HUES64 (cell line): ENCODE measurements at regions not wholly inside any gene's neighbourhood (a gene's known extent, or its start where the extent isn't known, plus 50 kb on each side); places are given as distances from the start of the nearest gene placed in this dataset.
"Not testable (repeated sequence)": the region's sequence is repeated elsewhere in the genome, so short reads cannot be mapped to it uniquely, and the experiment has no call there.

Source experiments
- H3K27ac ChIP-seq: 2 replicates; pipeline ENCODE4 v1.7.0; 2013; ENCODE audit warnings: low read depth, low read length, inconsistent platforms
- H3K27me3 ChIP-seq: 2 replicates; pipeline ENCODE4 v1.6.1; 2013; ENCODE audit warnings: mild to moderate bottlenecking, low read length; ENCODE audit not compliant: insufficient read depth
- H3K36me3 ChIP-seq: 2 replicates; pipeline ENCODE4 v1.6.1; 2013; ENCODE audit warnings: mild to moderate bottlenecking, low read length; ENCODE audit not compliant: insufficient read depth
- H3K4me1 ChIP-seq: 2 replicates; pipeline ENCODE4 v1.6.1; 2013; ENCODE audit warnings: mild to moderate bottlenecking, low read length, moderate library complexity; ENCODE audit not compliant: insufficient read depth
- H3K4me3 ChIP-seq: 2 replicates; pipeline ENCODE4 v1.5.1; 2013; ENCODE audit warnings: mild to moderate bottlenecking, low read length, moderate library complexity
- H3K9ac ChIP-seq: 2 replicates; pipeline ENCODE4 v1.6.1; 2013; ENCODE audit warnings: mild to moderate bottlenecking, low read depth, low read length
- H3K9me3 ChIP-seq: 2 replicates; pipeline ENCODE4 v1.6.1; 2013; ENCODE audit warnings: low read depth, low read length; ENCODE audit not compliant: insufficient read depth
- WGBS: fragments of 150-250, 120-280 bp; methylation state at CpG from one replicate; pipeline ENCODE4 v1.1.7; 2013; ENCODE audit warnings: missing lambda C conversion rate; 5-methylcytosine and 5-hydroxymethylcytosine counted together

GRCh38 chr5:116773926-116774325 lies 199.3 kb upstream of the SEMA6A start:
- Histone ChIP-seq H3K36me3 (no peaks in the 10 kb centered on the region), H3K4me1 (peaks cover 73% of the 10 kb centered on the region), H3K9ac (peak overlapping the region; percentile 51; the same call in 1 of the 2 replicates), H3K9me3 (no peaks in the 10 kb centered on the region), H3K27me3 (no peaks in the 10 kb centered on the region; the same call in 1 of the 2 replicates), H3K27ac (peak overlapping the region; percentile 72), H3K4me3 (no peak overlapping the region)
- 6% methylated on average over 5 of the region's 5 CpGs for WGBS

- 58% methylated on average over 3 of the region's 3 CpGs for WGBS
- Histone ChIP-seq H3K9me3 (no peaks in the 10 kb centered on the region), H3K27ac (peak overlapping the region; percentile 72), H3K9ac (peak overlapping the region; percentile 51; the same call in 1 of the 2 replicates), H3K27me3 (no peaks in the 10 kb centered on the region; the same call in 1 of the 2 replicates), H3K4me3 (no peak overlapping the region), H3K36me3 (no peaks in the 10 kb centered on the region), H3K4me1 (peaks cover 62% of the 10 kb centered on the region)
Measured at GRCh38 chr5:116772806-116773205, 198.2 kb upstream of the SEMA6A start.

DNA sequence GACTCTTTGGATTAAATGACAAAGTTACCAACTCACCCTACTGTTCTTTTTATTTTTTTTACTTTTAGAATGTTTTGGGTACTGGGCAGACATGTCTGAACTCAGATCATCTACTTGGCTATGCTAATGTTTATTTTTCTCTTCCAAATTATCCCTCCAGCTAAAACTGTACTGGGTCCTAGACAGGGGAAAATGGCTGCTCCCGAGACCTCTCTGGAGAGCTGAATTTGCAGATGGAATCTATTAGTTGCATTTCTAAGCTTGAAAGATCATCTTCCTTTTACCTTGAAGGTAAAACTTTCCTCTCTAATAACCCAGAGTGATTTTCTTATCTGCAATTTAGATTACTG lies 197.5 kb upstream of the SEMA6A start:
- WGBS, result 88% methylated on average over 1 of the region's 1 CpG
- no peak overlapping the region for H3K4me3 ChIP-seq
- no peaks in the 10 kb centered on the region; the same call in 1 of the 2 replicates for H3K27me3 ChIP-seq
- peaks cover 58% of the 10 kb centered on the region for H3K4me1 ChIP-seq
- no peak overlapping the region; the same call in 1 of the 2 replicates for H3K27ac ChIP-seq
- no peaks in the 10 kb centered on the region for H3K36me3 ChIP-seq
- peak overlapping the region; percentile 51; the same call in 1 of the 2 replicates for H3K9ac ChIP-seq
- H3K9me3 ChIP-seq, result no peaks in the 10 kb centered on the region

DNA sequence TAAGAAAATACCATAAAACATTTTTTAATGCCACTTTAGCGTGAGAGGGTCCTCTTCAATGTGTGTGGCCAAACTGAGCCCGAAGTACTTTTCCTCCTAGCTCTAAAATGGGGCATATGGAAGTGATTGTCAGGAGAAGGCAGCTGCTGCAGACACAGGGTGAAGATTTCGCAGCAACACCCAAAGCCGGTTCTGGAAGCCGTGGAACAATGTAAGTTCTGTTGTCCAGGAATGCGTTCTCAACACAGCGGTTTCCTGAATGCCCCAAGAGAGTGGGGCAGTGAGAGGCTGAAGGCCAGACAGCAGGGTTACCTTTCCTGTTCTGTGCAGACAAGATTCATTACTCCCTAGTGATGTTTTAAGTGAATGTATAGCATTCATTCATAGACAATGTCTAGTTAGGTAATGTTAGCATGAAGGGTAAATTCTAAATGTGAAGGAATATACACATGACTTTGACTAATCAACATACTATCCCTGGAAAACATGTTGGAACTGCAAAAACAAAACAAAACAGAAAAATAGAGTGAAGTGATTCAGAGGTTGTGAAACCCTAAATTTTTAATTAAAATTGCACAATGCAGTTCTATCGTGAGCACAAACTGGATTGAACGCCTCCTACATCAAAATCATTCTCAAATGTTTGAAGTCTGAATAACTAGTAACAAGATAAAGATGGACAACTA lies 197.0 kb upstream of the SEMA6A start:
- H3K4me1 ChIP-seq, result peaks cover 53% of the 10 kb centered on the region
- H3K27ac ChIP-seq, result peak overlapping the region; percentile 20
- no peak overlapping the region for H3K4me3 ChIP-seq
- 78% methylated on average over 9 of the region's 9 CpGs for WGBS
- no peaks in the 10 kb centered on the region; the same call in 1 of the 2 replicates for H3K27me3 ChIP-seq
- no peaks in the 10 kb centered on the region for H3K36me3 ChIP-seq
- H3K9ac ChIP-seq, result no peak overlapping the region
- H3K9me3 ChIP-seq, result no peaks in the 10 kb centered on the region

DNA sequence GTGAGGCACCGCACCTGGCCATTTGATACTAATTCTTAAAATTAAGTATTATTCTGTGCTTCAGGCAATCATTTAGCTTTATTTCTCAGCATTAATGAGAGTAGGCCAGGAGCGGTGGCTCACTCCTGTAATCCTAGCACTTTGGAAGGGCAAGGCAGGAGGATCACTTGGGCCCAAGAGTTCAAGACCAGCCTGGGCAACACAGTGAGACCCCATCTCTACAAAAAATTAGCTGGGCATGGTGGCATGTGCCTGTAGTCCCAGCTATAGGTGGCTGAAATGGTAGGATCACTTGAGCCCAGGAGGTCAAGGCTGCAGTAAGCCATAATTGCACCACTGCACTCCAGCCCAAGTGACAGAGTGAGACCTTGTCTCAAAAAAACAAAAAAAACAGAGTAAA lies 195.3 kb upstream of the SEMA6A start:
- not testable (repeated sequence) for H3K9me3 ChIP-seq, H3K27ac ChIP-seq, H3K4me3 ChIP-seq, H3K9ac ChIP-seq, H3K27me3 ChIP-seq, H3K36me3 ChIP-seq
- H3K4me1 ChIP-seq, result peaks cover 44% of the 10 kb centered on the region
- WGBS, result 100% methylated on average over 1 of the region's 2 CpGs

GRCh38 chr5:116769470-116769869 lies 194.8 kb upstream of the SEMA6A start:
- H3K9me3 ChIP-seq, result no peaks in the 10 kb centered on the region
- no peak overlapping the region for H3K27ac ChIP-seq
- no peaks in the 10 kb centered on the region for H3K36me3 ChIP-seq
- no peak overlapping the region for H3K4me3 ChIP-seq
- no peak overlapping the region for H3K9ac ChIP-seq
- H3K4me1 ChIP-seq, result peaks cover 39% of the 10 kb centered on the region
- WGBS, result 94% methylated on average over 7 of the region's 7 CpGs
- no peaks in the 10 kb centered on the region; the same call in 1 of the 2 replicates for H3K27me3 ChIP-seq

GRCh38 chr5:116766470-116766947 lies 191.9 kb upstream of the SEMA6A start:
- H3K9ac ChIP-seq, result no peak overlapping the region
- H3K4me3 ChIP-seq, result no peak overlapping the region
- 76% methylated on average over 5 of the region's 6 CpGs for WGBS
- H3K27ac ChIP-seq, result no peak overlapping the region
- no peaks in the 10 kb centered on the region for H3K36me3 ChIP-seq
- no peaks in the 10 kb centered on the region for H3K27me3 ChIP-seq
- H3K4me1 ChIP-seq, result peaks cover 16% of the 10 kb centered on the region
- no peaks in the 10 kb centered on the region for H3K9me3 ChIP-seq

DNA sequence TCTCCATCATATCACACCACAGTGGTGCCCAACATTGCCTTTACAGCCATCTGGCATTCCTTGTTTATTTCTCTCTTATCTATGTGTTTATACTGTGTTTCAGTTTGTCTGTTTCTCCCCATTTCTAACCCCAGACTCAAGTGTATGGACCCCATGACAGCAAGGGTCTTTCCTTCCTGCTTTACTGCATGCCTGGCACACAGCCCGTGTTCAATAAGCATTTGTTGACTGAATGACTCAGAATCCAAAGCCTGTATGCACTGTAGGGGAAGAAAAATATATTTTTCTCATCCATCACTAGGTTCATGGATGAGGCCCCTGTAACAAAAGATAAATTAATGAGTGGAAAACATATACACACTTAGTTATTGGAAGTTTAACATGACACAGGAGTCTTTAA lies 190.8 kb upstream of the SEMA6A start:
- no peaks in the 10 kb centered on the region for H3K9me3 ChIP-seq
- no peak overlapping the region for H3K9ac ChIP-seq
- H3K36me3 ChIP-seq, result no peaks in the 10 kb centered on the region
- WGBS, result 88% methylated on average over 1 of the region's 1 CpG
- H3K27me3 ChIP-seq, result no peaks in the 10 kb centered on the region
- peaks cover 16% of the 10 kb centered on the region for H3K4me1 ChIP-seq
- H3K4me3 ChIP-seq, result no peak overlapping the region
- no peak overlapping the region for H3K27ac ChIP-seq

DNA sequence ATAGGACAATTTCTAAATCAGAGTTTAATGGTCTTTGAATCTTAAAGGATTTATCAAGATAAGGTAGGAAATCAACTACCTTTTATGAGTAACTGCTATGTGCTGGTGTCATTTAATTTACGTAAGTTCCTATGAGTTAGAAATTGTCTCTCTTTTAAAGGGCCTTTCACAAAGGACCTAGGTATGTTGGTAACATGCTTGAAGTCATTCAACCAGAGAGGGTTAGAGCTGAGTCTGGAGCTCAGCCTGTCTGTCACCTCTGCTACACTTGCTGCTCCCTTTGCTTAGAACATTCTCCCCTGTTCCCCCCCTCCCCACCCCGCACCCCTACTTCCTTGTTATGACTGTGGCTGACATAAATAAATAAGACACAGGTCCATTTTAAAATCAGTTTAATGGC lies 190.3 kb upstream of the SEMA6A start:
- H3K9ac ChIP-seq, result no peak overlapping the region
- WGBS, result 97% methylated on average over 2 of the region's 2 CpGs

DNA sequence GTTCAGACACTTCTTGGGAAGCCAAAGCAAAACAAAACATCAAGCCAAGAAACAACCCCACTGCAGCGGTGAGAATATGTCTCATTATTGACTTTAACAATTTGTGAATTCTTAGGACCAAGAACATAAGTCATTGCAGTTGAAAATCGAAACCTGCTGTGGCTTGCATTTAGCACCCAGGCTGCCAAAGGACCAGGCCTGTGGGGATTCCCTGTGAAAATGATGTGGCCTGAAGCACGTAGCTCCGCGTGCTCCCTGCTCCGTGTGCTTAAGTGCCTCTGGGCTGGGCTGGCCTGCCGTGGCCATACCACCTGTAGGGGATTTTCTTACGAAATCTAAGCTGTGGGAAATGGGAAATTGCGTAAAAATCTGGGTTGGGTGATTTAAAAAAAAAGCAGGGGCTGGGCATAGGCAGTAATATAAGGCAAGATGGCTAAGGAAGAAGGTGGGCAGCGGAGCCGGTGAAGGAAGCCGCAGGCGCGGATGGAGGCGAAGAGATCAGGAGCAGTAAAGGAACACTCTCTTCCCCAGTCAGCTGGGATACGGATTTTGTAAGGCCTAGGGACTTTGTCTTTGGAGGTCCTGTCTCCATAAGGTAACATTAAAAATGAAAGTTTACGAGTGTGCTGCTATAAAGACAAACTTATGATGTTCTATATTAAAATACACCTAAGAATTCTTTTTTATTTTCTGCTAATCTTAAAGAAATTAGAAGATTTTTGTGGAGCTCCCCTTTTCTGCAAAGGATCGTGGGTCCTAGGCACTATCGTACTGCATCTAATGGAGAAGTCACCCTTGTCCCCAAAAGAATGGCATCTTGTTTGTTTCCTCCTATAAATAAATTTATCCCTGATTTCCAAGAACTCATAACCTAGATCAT lies 189.6 kb upstream of the SEMA6A start:
- no peak overlapping the region for H3K27ac ChIP-seq
- H3K4me3 ChIP-seq, result no peak overlapping the region
- no peak overlapping the region for H3K9ac ChIP-seq
- H3K9me3 ChIP-seq, result no peaks in the 10 kb centered on the region
- no peaks in the 10 kb centered on the region for H3K36me3 ChIP-seq
- H3K4me1 ChIP-seq, result peaks cover 22% of the 10 kb centered on the region
- WGBS, result 90% methylated on average over 18 of the region's 19 CpGs
- no peaks in the 10 kb centered on the region for H3K27me3 ChIP-seq

More for the DNA sequence above, 190.3 kb upstream of the SEMA6A start:
- no peaks in the 10 kb centered on the region for H3K9me3 ChIP-seq
- H3K36me3 ChIP-seq, result no peaks in the 10 kb centered on the region
- H3K27ac ChIP-seq, result no peak overlapping the region
- H3K4me1 ChIP-seq, result peaks cover 21% of the 10 kb centered on the region
- H3K27me3 ChIP-seq, result no peaks in the 10 kb centered on the region
- H3K4me3 ChIP-seq, result no peak overlapping the region
